ENCODE measurements at regions not wholly inside any gene's neighbourhood (a gene's known extent, or its start where the extent isn't known, plus 50 kb on each side); places are given as distances from the start of the nearest gene placed in this dataset.
"Not testable (repeated sequence)": the region's sequence is repeated elsewhere in the genome, so short reads cannot be mapped to it uniquely, and the experiment has no call there.

- DNase-seq: no peak
Observed at GRCh38 chr13:91236921-91237320, 110.6 kb upstream of the MIR17HG start.

DNA sequence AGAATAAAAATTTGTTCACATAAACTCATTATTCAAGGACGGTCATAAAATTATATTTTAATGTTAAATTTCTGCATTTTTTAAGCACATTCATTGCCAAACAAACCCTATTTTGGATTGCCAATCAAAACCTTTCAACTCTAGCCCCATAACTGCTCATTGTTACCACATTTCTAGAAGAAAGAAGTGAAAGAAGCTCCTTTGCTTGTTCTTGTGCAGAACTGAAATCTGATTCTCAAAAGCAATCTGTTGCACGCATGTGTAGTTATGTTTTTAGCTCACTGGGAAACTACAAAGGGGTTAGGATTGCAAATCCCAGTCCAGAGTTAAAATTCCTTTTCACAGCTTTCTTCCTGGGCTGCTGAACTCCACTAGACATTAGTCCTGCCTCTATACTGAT, 109.5 kb upstream of the MIR17HG start:
- DNase-seq: no peak

GRCh38 chr13:91240341-91240740, 107.1 kb upstream of the MIR17HG start:
- DNase-seq: no peak

DNA sequence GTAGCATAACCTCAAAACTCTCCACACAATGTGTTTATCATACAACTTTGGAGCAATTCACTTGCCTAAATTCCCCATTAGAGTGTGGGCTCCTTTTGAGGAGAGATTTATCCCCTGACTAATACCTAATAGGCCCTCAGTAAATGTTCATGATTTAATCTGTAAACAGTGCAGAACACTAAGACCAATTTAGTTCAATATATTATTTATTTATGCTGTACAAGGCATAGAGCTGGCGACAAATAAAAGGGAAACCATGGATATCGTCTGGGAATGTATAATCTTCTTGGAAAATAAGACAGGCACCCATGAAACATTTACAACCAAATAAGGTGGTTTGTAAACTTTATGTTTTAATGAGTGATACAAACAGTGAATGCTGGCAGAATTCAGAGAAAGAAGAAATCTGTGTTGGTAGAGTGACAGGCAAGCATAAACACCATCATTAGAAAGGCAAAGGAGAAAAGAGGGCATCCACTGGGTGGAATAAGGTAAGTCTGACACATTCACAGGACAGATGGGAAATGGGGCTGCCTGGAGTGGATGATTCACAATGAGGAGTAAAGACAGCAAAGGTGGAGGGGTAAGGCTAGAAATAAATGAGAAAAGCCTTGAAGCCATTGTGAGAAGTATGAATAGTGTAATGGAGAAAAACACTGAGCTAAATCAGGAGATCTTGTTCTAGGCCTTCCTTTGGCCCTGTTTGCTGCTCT, 106.1 kb upstream of the MIR17HG start:
- DNase-seq: no peak

DNA sequence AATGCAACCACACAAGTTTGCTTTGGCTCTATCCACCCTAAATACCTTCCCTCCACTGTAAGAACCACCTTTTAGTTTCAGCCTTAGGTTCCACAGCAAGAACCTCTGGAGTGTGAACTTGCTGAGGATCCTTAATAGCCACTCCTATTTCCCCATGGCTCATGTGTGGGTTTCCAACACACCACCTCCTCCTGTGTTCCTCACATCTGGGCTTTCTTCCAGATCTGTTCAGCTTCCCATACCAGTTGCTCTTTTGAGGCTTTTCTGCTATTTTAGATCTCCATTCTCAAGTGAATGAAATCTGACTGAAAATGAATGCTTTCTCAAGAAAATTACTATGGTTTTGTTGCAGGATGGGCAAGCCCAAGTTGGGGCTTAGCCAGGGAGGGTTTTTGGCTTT, 104.8 kb upstream of the MIR17HG start:
- DNase-seq: no peak

GRCh38 chr13:91245288-91245687, 102.2 kb upstream of the MIR17HG start:
- DNase-seq: no peak

GRCh38 chr13:91247768-91248167, 99.7 kb upstream of the MIR17HG start:
- DNase-seq: peak; percentile 5

GRCh38 chr13:91248249-91248648, 99.2 kb upstream of the MIR17HG start:
- DNase-seq: no peak

- DNase-seq: no peak
Observed at GRCh38 chr13:91249370-91249769, 98.1 kb upstream of the MIR17HG start.

DNA sequence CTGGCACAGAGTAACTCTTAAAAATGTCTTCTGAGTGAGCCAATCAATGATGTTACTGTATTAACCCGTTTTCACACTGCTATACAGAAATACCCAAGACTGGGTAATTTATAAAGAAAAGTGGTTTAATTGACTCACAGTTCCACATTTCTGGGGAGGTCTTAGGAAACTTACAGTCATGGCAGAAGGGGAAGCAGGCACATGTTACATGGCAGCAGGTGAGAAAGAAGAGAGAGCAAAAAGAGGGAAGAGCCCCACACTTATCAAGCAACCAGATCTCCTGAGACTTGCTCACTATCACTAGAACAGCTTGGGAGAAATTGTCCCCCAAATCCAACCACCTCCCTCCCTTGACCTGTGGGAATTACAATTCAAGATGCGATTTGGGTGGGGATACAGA, 97.6 kb upstream of the MIR17HG start:
- DNase-seq: no peak

GRCh38 chr13:91251573-91251972, 95.9 kb upstream of the MIR17HG start:
- not testable (repeated sequence) for DNase-seq

DNA sequence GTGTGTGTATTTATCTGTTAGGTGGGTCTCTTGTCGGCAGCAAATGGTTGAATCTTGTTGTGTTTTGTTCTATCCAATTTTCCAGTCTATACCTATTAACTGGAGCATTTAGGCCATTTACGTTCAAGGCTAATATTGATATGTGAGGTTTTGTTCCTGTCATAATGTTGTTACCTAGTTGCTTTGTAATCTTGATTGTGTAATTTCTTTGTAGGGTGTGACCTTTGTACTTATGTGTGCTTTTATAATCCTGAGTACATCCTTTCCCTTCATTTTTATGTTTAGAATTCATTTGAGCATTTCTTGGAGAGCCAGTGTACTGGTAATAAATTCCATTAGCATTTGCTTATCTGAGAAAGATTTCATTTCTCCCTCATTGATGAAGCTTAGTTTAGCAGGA, 83.0 kb upstream of the MIR17HG start:
- no peak for DNase-seq

DNA sequence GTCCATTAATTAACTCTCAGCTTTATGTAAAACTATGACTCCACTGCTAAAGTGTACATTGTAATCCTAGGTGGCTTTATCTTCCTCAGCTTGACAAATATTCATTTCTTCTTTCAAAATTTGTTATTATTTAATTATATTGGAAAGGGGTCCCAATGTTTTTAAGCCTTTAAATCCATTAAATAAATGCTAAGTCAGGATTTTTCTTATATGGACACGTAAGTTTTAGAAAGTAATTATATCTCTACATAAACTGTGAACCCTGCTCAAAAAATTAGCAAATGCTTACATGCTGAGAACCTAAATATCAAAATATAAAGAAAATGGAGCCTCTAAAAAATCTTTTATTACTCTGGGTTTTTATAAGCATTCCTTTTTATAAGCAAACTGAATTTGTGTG, 78.2 kb upstream of the MIR17HG start:
- DNase-seq: no peak

DNA sequence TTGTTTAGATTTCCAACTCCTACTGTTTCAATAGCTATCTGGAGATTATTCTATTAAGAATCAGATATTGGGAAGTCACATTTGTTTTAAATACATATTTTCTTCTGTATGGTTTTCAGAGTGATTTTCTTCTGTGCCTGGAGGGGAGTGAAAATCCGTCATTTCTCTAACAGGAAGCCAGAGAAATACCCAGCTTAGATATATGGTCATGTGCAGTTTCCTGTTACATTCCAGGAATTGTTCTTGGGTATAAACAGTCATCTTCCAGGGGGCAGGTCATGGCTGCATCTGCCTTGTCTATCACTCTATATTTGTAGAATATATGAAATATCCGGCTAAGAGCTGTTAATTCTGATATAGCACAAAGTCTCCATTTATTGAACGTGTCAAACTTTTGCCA, 77.5 kb upstream of the MIR17HG start:
- DNase-seq: no peak

- DNase-seq: no peak
Observed at GRCh38 chr13:91272235-91272777, 75.2 kb upstream of the MIR17HG start.

DNA sequence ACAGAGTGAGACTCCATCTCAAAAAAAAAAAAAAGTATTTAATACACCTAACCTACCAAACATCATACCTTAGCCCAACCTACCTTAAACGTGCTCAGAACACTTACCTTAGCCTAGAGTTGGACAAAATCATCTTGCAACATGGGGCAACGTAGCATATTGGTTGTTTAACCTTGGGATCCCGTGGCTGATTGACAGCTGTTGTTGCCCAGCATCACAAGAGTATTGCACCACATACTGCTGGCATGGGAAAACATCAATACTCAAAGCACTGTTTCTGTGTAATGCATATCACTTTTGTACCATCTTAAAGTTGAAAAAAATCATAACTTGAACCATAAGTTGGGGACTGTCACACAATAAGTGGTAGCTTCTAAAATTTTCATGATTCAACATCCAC, 73.8 kb upstream of the MIR17HG start:
- DNase-seq: no peak

DNA sequence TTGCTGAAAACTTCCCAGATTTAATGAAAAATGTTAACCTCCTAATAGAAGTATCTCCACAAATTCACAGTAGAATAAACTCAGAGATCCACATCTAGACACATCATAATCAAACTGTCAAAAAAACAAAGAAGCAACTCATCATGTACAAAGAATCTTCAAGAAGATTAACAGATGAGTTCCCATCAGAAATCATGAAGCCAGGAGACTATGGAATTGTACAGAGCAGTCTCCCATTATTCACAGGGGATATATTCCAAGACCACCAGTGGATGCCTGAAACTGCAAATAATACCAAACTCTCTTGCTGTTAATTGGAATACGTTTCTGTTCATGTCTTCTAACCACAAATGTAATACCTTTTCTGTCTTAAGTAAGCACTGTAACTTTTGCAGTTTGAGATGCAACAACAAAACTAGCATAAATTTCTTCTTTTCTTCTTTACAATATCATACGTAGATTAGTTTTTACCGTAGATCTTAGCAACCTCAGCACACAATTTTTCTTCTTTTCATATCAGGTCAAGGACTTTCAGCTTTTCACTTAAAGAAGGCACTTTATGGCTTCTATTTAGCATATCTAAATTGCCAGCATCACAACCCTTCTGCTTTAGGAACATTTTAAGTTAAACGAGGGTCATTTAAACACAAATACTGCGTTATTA, 70.3 kb upstream of the MIR17HG start:
- no peak for DNase-seq

DNA sequence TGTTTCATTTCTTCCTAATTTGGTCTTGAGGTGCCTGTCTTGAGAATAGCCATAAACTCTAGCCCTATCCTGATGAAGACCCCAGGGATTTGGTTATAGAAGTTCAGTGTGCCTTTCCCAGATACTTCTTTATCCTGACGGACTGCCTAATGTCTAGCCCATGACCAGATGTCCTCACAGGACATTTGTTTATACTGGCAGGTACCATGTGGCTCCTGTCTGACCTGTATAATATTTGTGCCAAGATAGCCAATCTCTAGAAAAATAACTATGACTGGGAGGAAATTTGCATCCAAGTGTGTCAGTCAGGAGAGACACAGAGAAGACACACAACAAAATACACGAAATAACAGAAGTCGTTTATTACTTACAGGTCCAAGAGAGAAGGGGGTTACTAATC, 69.2 kb upstream of the MIR17HG start:
- DNase-seq: no peak

GRCh38 chr13:91278888-91279287, 68.6 kb upstream of the MIR17HG start:
- no peak for DNase-seq

DNA sequence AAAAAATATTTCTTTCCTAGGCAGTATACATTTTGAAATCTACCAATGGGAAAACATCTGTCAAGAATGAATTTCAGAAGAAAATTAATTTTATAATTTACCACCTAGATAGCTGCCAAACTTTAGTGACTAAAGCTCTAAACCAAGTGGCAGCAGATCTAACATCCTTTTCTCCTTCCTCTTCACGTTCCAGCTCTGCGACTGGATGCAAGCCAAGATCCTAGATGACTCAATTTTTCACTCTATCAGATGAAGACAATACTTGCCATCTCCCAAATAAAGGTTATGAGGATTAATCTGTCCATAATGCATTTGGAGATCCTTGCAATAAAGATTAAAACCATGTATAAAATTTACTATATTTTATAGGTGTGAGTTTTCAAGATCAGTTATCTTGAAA, 66.7 kb upstream of the MIR17HG start:
- DNase-seq: no peak

GRCh38 chr13:91284335-91284734, 63.2 kb upstream of the MIR17HG start:
- DNase-seq: no peak

DNA sequence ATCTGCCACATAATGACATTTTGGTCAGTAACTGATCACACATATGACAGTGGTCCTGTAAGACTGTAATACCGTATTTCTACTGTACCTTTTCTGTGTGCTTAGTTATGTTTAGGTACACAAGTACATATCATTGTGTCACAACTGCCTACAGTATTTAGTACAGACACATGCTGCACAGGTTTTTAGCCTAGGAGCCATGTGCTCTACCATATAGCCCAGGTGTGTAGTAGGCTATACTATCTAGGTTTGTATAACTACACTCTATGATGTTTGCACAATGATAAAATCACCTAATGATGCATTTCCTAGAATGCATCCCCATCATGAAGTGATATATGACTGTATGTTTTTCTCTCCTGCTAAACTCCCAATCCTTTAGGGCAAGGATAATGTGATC, 61.2 kb upstream of the MIR17HG start:
- no peak for DNase-seq

- no peak for DNase-seq
Observed at GRCh38 chr13:91291078-91291477, 56.4 kb upstream of the MIR17HG start.

DNA sequence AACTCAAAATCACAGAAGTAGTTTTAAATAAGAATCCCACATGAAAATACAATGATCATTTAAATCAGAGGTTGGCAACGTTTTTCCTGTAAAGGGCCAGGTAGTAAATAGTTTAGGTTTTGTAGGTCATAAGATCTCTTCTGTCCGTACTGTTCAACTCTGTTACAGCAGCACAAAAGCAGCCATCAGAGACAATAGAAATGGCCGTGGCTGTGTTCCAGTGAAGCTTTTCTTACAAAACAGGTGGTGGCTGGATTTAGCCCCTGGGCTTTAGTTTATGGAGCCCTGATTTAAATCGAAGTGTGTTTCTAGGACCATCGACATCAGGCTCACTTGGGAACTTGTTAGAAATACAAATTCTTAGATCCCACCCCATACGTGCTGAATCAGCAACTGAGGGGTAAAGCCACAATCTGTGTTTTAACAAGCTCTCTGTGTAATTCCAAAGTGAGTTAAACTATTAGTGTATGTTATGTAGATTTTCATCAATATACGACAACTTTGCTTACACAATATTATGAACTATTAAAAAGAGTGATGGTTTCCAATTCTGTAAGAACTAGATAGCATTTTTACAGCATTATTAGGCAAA, 54.8 kb upstream of the MIR17HG start:
- DNase-seq: peak; percentile 50

Data from NCI-H345 (cell line).